ENCODE measurements at regions not wholly inside any gene's neighbourhood (a gene's known extent, or its start where the extent isn't known, plus 50 kb on each side); places are given as distances from the start of the nearest gene placed in this dataset.

DNA sequence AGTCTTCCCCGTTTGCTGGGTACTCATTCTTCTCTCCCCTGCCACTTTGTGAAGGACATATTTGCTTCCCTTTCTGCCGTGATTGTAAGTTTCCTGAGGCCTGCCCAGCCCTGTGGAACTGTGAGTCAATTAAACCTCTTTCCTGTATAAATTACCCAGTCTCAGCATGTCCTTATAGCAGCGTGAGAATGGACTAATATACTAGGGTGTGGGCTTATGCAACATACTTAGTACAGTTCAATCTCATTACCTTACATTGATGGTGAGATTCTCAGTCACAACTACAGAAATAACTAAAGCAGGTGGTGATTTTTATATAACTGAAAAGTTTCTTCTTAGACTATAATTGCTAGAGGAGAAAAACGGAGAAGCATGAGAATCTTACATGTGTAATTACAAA is 237.9 kb upstream of the MMADHC start:
- Mint-ChIP-seq H3K27me3 (ENCODE audit: low read depth) (no peaks in the 10 kb centered on the region; the same call in 1 of the 2 replicates), H3K36me3 (ENCODE audit: insufficient read depth in 1 of 3, low read depth in 3 of 3) (peaks cover 0 to 3% (median 2%) of the 10 kb centered on the region in 3 experiments; a peak in 2 of 7 replicates), H3K4me3 (no peak overlapping the region), H3K9me3 (no peaks in the 10 kb centered on the region; a peak in 2 of 5 replicates), H3K27ac (no peak overlapping the region), H3K4me1 (peaks cover 7 to 17% of the 10 kb centered on the region in 2 experiments)
- H3K9ac ChIP-seq (ENCODE audit: extremely low read depth, insufficient read length, low read length), result no peak overlapping the region
- TF ChIP-seq, protein P1, sequence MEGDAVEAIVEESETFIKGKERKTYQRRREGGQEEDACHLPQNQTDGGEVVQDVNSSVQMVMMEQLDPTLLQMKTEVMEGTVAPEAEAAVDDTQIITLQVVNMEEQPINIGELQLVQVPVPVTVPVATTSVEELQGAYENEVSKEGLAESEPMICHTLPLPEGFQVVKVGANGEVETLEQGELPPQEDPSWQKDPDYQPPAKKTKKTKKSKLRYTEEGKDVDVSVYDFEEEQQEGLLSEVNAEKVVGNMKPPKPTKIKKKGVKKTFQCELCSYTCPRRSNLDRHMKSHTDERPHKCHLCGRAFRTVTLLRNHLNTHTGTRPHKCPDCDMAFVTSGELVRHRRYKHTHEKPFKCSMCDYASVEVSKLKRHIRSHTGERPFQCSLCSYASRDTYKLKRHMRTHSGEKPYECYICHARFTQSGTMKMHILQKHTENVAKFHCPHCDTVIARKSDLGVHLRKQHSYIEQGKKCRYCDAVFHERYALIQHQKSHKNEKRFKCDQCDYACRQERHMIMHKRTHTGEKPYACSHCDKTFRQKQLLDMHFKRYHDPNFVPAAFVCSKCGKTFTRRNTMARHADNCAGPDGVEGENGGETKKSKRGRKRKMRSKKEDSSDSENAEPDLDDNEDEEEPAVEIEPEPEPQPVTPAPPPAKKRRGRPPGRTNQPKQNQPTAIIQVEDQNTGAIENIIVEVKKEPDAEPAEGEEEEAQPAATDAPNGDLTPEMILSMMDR (conservative IDR thresholded peaks at IDR 0.05), result no peak
- no peak overlapping the region for H4K5ac ChIP-seq (ENCODE audit: insufficient read length, low read depth, low read length)
- H3K79me2 ChIP-seq (ENCODE audit: insufficient read depth, low read length), result no peaks in the 10 kb centered on the region
- no peaks in the 10 kb centered on the region for H3K4me1 ChIP-seq (ENCODE audit: insufficient read depth, low read length)
- no peaks in the 10 kb centered on the region for H3K79me1 ChIP-seq (ENCODE audit: insufficient read depth, low read depth, low read length, poor library complexity, severe bottlenecking)
- no peak overlapping the region for H2AK5ac ChIP-seq (ENCODE audit: insufficient read length, low read length)
- H2AFZ ChIP-seq (ENCODE audit: low read length), result no peak overlapping the region
- H3T11ph ChIP-seq (ENCODE audit: low read length), result no peak overlapping the region
- H3K9me3 ChIP-seq (ENCODE audit: control insufficient read depth, low read depth, low read length), result no peaks in the 10 kb centered on the region
- H4K91ac ChIP-seq (ENCODE audit: insufficient read length, low read depth, low read length), result no peak overlapping the region
- no peak overlapping the region for H2BK15ac ChIP-seq (ENCODE audit: low read depth, low read length)
- H2BK5ac ChIP-seq (ENCODE audit: insufficient read length, low read length), result no peak overlapping the region
- no peak overlapping the region for H3K4ac ChIP-seq (ENCODE audit: low read depth, low read length)
- WGBS (ENCODE audit: extremely low coverage, insufficient read length, low lambda C conversion rate), result no CpG with 5 or more reads among the region's 4 CpGs
- no peak for DNase-seq
- H3K14ac ChIP-seq (ENCODE audit: insufficient read depth, low read length), result no peak overlapping the region
- no peaks in the 10 kb centered on the region for H3K23me2 ChIP-seq (ENCODE audit: insufficient read length, low read depth, low read length, poor library complexity, severe bottlenecking)
- no peak overlapping the region for H3K18ac ChIP-seq (ENCODE audit: insufficient read length, low read depth, low read length)
- H3K56ac ChIP-seq (ENCODE audit: insufficient read length, low read depth, low read length), result no peak overlapping the region
- H4K8ac ChIP-seq (replicated peaks; ENCODE audit: insufficient read length, low read depth, low read length), result no peak overlapping the region
- H2BK120ac ChIP-seq (ENCODE audit: low read depth, low read length, poor library complexity, severe bottlenecking), result no peak overlapping the region
- no peak overlapping the region for H3K23ac ChIP-seq (ENCODE audit: insufficient read length, low read depth, low read length)
- H2BK20ac ChIP-seq (ENCODE audit: low read depth, low read length, poor library complexity, severe bottlenecking), result no peak overlapping the region
- no peak overlapping the region for H3K4me2 ChIP-seq (ENCODE audit: insufficient read depth, insufficient read length, low read length)
- H2BK12ac ChIP-seq (ENCODE audit: insufficient read length, low read depth, low read length), result no peak overlapping the region
- no peak overlapping the region for H3K27ac ChIP-seq (ENCODE audit: insufficient read length, low read depth, low read length)
- H4K20me1 ChIP-seq (ENCODE audit: control insufficient read depth, insufficient read depth, insufficient read length), result no peaks in the 10 kb centered on the region
- no peaks in the 10 kb centered on the region for H3K27me3 ChIP-seq (ENCODE audit: insufficient read depth, low read length)
